SK-N-MC (cell line): ENCODE measurements at regions not wholly inside any gene's neighbourhood (a gene's known extent, or its start where the extent isn't known, plus 50 kb on each side); places are given as distances from the start of the nearest gene placed in this dataset.

Experiments used
- EZH2 ChIP-seq: fragments of 200-600 bp; sonication (generic); IDR thresholded peaks from one replicate; pipeline ENCODE4 v1.6.1; 2017; ENCODE audit warnings: antibody characterized with exemption
- FOXP2 ChIP-seq: optimal IDR thresholded peaks from 2 replicates; pipeline ENCODE3; 2011; ENCODE audit warnings: mild to moderate bottlenecking, moderate library complexity; ENCODE audit not compliant: insufficient read depth; ENCODE audit errors: extremely low read length, control extremely low read depth
- POLR2AphosphoS5 ChIP-seq: IDR thresholded peaks from 2 replicates; pipeline ENCODE4 v1.6.1; 2012; ENCODE audit warnings: mild to moderate bottlenecking, low read depth, low read length, borderline replicate concordance

DNA sequence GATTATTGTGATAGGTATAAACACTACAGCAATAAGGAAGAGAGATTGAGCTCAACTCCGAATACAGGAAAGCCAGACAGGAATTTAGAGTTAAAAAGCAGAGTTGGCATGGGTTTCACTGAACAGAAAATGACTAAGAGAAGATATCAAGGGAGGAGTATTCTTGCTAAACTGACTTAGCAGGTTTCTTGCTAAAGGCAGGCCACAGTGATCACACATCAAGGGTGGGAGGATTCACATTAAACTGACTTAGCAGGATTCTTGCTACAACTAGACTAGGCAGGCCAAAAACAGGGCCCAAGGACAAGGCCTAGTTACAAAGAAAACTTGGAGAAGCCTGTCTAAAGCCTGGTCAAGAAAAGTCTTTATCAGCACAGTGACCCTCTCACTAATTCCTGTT, 195.1 kb downstream of the MAGEB5 start:
- no peak for TF ChIP-seq POLR2AphosphoS5
- no peak for TF ChIP-seq EZH2
- TF ChIP-seq FOXP2 = no peak
